ENCODE measurements at regions not wholly inside any gene's neighbourhood (a gene's known extent, or its start where the extent isn't known, plus 50 kb on each side); places are given as distances from the start of the nearest gene placed in this dataset.

- DNase-seq = no peak
Observed at GRCh38 chr11:19595499-19595839, 117.2 kb upstream of the NAV2 start.

GRCh38 chr11:19594326-19594725 lies 118.3 kb upstream of the NAV2 start:
- DNase-seq = no peak

GRCh38 chr11:19592842-19593241 lies 119.8 kb upstream of the NAV2 start:
- DNase-seq = no peak

- no peak for DNase-seq
Observed at GRCh38 chr11:19589567-19590260, 122.9 kb upstream of the NAV2 start.

- no peak for DNase-seq
Observed at GRCh38 chr11:19587979-19588378, 124.7 kb upstream of the NAV2 start.

- DNase-seq = no peak
Observed at GRCh38 chr11:19580646-19581045, 132.0 kb upstream of the NAV2 start.

- DNase-seq = no peak
Observed at GRCh38 chr11:19579957-19580356, 132.7 kb upstream of the NAV2 start.

- DNase-seq = no peak
Observed at GRCh38 chr11:19578871-19579270, 133.8 kb upstream of the NAV2 start.

- DNase-seq = no peak
Observed at GRCh38 chr11:19577976-19578619, 134.5 kb upstream of the NAV2 start.

- DNase-seq = no peak
Observed at GRCh38 chr11:19577391-19577975, 135.2 kb upstream of the NAV2 start.

GRCh38 chr11:19576903-19577302 lies 135.7 kb upstream of the NAV2 start:
- DNase-seq = no peak

- DNase-seq = no peak
Observed at GRCh38 chr11:19576054-19576453, 136.6 kb upstream of the NAV2 start.

GRCh38 chr11:19574916-19575315 lies 137.7 kb upstream of the NAV2 start:
- no peak for DNase-seq

GRCh38 chr11:19573666-19574065 lies 139.0 kb upstream of the NAV2 start:
- DNase-seq = no peak

GRCh38 chr11:19571906-19572305 lies 140.7 kb upstream of the NAV2 start:
- DNase-seq = no peak

- no peak for DNase-seq
Observed at GRCh38 chr11:19570889-19571288, 141.7 kb upstream of the NAV2 start.

GRCh38 chr11:19567996-19568395 lies 144.6 kb upstream of the NAV2 start:
- DNase-seq = no peak

GRCh38 chr11:19566583-19567379 lies 145.9 kb upstream of the NAV2 start:
- DNase-seq = no peak

GRCh38 chr11:19565639-19566038 lies 147.0 kb upstream of the NAV2 start:
- no peak for DNase-seq

GRCh38 chr11:19562156-19562555 lies 150.5 kb upstream of the NAV2 start:
- DNase-seq = no peak

- no peak for DNase-seq
Observed at GRCh38 chr11:19561011-19561410, 151.6 kb upstream of the NAV2 start.

- DNase-seq = no peak
Observed at GRCh38 chr11:19560156-19560555, 152.5 kb upstream of the NAV2 start.

GRCh38 chr11:19559746-19560145 lies 152.9 kb upstream of the NAV2 start:
- DNase-seq = no peak
